ENCODE measurements at regions not wholly inside any gene's neighbourhood (a gene's known extent, or its start where the extent isn't known, plus 50 kb on each side); places are given as distances from the start of the nearest gene placed in this dataset.
"Not testable (repeated sequence)": the region's sequence is repeated elsewhere in the genome, so short reads cannot be mapped to it uniquely, and the experiment has no call there.

- no peak for DNase-seq (ENCODE audit: low spot score)
Observed at GRCh38 chr4:158122501-158122900, 50.3 kb downstream of the GASK1B start.

GRCh38 chr4:158121161-158121579, 51.7 kb downstream of the GASK1B start:
- DNase-seq (ENCODE audit: low spot score) = no peak

GRCh38 chr4:158120645-158121151, 52.1 kb downstream of the GASK1B start:
- not testable (repeated sequence) for DNase-seq (ENCODE audit: low spot score)

DNA sequence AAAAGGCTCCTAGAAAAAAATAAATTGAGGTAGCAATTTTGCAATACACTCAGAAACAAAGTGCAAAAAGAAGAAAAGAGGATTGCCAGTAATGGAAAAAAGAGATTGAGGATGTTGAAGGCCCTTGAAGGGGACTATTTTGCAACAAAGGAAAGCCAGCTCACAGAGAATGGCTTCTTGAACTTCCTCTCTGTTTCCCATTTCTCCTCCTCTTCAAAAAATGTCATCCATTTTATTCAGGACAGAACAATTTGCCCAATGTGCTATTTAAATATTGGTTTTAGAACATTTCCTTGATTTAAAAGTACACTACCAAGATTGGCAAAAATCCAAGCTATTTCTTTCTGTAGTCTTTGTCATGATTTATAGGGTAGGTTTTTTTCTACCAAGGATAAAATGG, 60.2 kb downstream of the GASK1B start:
- no peak for DNase-seq (ENCODE audit: low spot score)

- no peak for DNase-seq (ENCODE audit: low spot score)
Observed at GRCh38 chr4:158111241-158111640, 61.6 kb downstream of the GASK1B start.

DNA sequence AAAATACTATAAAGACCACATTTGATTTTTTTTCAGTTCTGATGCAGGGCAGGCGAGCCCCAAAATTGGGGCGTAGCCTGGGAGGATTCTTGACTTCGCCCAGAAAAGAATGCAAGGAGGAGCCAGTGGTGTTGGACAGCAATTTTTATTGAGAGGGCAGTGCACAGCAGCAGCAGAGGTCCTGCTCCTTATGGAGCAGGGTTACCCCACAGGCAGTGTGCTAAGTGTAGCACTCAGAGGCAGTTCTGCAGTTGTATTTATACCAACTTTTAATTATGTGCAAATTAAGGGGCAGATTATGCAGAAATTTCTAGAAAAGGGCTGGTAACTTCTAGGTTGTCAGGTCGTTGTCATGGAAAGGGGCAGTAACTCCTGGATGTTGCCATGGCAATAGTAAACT, 69.9 kb downstream of the GASK1B start:
- DNase-seq (ENCODE audit: low spot score) = no peak

DNA sequence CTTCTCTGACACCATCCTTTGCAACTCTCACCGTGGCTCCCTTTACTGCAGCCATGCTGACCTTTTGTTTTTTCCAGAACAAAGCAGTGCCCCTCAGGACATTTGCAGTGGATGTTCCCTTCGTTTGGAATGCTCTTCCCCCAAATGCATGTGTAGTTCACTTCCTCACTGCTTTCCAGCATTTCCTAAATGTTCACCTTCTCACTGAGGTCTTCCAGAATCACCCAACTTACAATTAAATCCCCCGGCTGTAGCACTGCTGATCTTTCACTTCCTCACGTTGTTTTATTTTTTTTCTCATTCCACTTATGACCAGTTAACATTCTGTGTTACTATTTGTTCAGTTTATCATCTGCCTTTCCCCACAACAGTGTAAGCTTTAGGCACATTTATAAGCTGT, 73.1 kb downstream of the GASK1B start:
- DNase-seq (ENCODE audit: low spot score) = no peak

- DNase-seq (ENCODE audit: low spot score) = no peak
Observed at GRCh38 chr4:158098802-158099201, 74.0 kb downstream of the GASK1B start.

DNA sequence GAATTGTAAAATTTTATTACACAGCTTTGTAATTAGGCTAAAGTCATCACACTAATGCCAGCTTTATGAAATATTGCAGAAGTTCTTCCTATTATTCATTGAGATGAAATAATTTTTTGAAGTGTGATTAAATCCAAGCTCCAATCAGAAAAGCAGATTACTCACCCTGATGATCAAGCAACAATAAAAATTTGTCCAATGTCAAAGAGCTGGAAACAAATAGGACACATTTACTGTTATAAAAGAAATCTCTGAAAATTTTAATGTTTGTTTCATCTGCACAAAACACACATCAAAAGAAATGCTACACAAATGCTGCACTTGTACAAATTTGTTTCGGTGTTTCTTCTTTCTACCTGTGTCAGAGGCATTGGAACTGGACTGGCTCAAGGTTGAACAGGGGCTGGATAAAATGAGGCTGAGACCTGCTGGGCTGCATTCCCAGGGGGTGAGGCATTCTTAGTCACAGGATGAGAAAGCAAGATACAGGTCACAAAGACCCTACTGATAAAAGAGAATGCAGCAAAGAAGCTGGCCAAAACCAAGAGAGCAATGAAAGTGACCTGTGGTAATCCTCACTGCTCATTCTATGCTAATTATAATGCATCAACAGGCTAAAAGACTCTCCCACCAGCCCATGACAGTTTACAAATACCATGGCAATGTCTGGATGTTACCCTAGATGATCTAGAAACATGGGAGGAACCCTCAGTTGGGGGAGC, 78.3 kb downstream of the GASK1B start:
- peak; percentile 76 for DNase-seq (ENCODE audit: low spot score)

- no peak for DNase-seq (ENCODE audit: low spot score)
Observed at GRCh38 chr4:158090323-158090722, 82.5 kb downstream of the GASK1B start.

- DNase-seq (ENCODE audit: low spot score) = not testable (repeated sequence)
Observed at GRCh38 chr4:158089897-158090296, 82.9 kb downstream of the GASK1B start.

GRCh38 chr4:158080354-158080753, 92.5 kb downstream of the GASK1B start:
- no peak for DNase-seq (ENCODE audit: low spot score)

DNA sequence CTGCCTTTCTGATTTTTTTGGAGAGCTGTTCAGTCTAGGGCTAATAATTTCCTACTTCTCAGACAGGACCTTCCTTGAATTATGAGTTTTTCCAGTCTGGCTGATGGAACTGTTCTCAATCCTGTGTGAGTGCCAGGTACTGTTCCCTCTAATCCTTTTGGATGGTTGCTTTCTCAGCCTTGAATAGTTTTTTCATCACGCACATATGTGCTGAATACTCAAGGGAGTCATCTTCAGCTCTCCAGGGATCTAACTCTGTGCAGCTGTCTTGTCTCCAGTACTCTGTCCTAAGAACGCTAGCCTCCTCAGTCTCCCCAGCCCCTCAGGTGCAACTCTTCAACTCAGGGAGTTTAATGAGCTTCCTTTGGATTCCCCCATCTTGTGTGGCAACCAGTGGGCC, 93.2 kb downstream of the GASK1B start:
- DNase-seq (ENCODE audit: low spot score) = no peak

GRCh38 chr4:158077835-158078234, 95.0 kb downstream of the GASK1B start:
- no peak for DNase-seq (ENCODE audit: low spot score)

- no peak for DNase-seq (ENCODE audit: low spot score)
Observed at GRCh38 chr4:158074851-158075250, 98.0 kb downstream of the GASK1B start.

GRCh38 chr4:158071931-158072330, 100.9 kb downstream of the GASK1B start:
- DNase-seq (ENCODE audit: low spot score) = no peak

GRCh38 chr4:158068068-158068467, 104.8 kb downstream of the GASK1B start:
- no peak for DNase-seq (ENCODE audit: low spot score)

DNA sequence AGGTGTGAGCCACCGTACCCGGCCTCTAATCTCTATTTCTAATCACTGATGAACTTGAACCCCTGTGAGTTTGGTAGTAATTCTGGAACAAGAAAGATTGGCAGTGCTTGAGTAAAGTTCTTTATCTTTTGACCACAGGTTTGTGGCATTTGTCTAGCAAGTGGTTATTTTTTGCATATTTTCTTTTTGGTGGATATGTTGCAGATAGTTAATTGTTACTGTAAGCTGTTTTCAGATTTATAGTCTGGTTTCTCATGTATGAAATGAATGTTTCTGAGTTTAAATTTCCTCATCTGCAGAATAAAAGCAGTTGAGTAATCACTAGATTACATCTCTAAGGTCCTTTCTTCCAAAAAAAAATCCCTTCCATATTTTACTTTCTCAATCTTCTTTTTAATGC, 105.2 kb downstream of the GASK1B start:
- DNase-seq (ENCODE audit: low spot score) = no peak

DNA sequence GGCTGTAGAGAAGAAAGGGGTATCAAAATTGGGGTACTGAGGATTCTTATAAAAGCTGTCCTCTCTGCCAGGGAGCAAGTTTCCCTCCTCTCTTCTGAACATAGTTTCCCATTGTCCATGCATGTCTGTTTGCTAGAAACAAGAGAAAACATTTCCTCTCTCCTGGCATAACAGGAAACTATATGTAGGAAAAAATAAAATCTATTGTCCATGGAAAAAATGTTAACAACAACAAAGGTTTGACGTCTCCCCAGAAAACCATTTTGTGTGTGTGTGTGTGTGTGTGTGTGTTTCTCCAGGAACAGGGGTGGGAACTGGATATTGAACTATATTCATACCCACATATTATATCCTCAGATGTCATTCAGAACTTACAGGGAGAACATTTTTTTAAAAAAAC, 107.2 kb downstream of the GASK1B start:
- no peak for DNase-seq (ENCODE audit: low spot score)

DNA sequence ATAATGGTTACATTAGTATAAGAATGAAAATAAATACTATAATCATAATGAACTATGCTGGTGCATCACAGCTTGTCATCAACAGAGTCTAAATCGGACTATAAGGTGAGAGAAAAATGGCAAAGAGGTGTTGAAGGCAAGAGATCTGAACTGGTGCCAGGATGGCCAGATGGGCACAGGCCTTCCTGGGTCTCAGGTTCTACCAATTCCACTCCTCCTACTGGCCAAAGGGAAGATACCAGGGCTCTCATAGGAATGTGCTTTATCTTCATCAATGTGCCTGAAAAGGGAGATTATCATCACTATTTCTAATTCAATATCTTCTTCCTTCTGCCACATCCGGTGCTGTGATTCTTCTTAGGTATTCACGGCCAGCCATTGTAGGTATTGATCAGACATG, 107.6 kb downstream of the GASK1B start:
- DNase-seq (ENCODE audit: low spot score) = no peak

GRCh38 chr4:158056689-158057245, 116.1 kb downstream of the GASK1B start:
- no peak for DNase-seq (ENCODE audit: low spot score)

DNA sequence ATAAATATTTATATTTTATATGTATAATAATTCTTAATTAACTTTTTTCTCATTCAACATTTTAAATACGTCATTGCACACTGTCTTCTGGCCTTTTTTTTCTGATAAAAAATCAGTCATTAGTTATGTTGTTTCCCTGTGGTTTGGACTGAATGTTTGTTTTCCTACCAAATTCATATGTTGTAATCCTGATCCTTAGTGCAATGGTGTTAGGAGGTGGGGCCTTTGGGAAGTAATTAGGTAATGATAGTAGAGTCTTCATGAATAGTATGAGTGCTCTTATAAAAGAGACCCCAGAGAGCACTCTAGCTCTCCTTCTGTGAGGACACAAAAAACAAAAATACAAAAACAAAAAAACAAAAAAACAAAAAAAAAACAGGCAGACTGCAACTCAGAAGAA, 117.2 kb downstream of the GASK1B start:
- DNase-seq (ENCODE audit: low spot score) = no peak

DNA sequence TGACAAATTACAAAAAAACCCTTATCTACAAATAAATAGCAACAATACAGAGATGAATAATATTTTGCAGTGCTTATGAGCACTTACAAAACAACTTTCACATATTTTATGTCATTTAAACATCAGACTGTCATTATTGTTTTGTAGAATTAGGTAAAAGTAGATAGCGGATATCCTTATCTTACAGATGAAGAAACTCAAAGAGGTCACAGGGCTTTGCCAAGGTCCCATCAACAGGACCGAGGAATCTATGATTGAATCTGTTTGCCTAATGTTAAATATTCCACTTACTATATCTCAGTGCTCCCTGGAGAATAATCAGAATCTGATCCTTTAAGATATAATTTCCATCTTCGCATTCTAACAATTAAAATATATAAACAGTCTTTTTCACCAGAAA, 119.0 kb downstream of the GASK1B start:
- no peak for DNase-seq (ENCODE audit: low spot score)

GRCh38 chr4:158053086-158053485, 119.7 kb downstream of the GASK1B start:
- no peak for DNase-seq (ENCODE audit: low spot score)
